GM11168 (cell line): ENCODE measurements at regions not wholly inside any gene's neighbourhood (a gene's known extent, or its start where the extent isn't known, plus 50 kb on each side); places are given as distances from the start of the nearest gene placed in this dataset.

ENCODE experiments used
- in situ Hi-C: fragments of 300-500 bp; cut with MboI; formaldehyde crosslinking; loops from one replicate; pipeline ENCODE4 v1.12.0; 2022; ENCODE audit warnings: low sequenced_read_pairs; ENCODE audit not compliant: unreplicated experiment

- in situ Hi-C loops: no loop called here
Observed at GRCh38 chr12:65595016-65595560, 229.2 kb upstream of the HMGA2 start.

- in situ Hi-C loops: no loop called here
Observed at GRCh38 chr12:65596514-65597091, 227.7 kb upstream of the HMGA2 start.

- in situ Hi-C loops: no loop called here
Observed at GRCh38 chr12:65597527-65597926, 226.8 kb upstream of the HMGA2 start.

GRCh38 chr12:65598688-65599087, 225.6 kb upstream of the HMGA2 start:
- in situ Hi-C loops: no loop called here

- in situ Hi-C loops: loop anchor here (10.0 kb wide), 1 partner anchor 503 kb away; no protein-coding TSS in a partner anchor
Observed at GRCh38 chr12:65602253-65602609, 222.1 kb upstream of the HMGA2 start.

- in situ Hi-C loops: loop anchor here (10.0 kb wide), 1 partner anchor 502 kb away; no protein-coding TSS in a partner anchor
Observed at GRCh38 chr12:65602610-65603295, 221.5 kb upstream of the HMGA2 start.

- in situ Hi-C loops: loop anchor here (10.0 kb wide), 1 partner anchor 501 kb away; no protein-coding TSS in a partner anchor
Observed at GRCh38 chr12:65603438-65604351, 220.6 kb upstream of the HMGA2 start.

- in situ Hi-C loops: loop anchor here (10.0 kb wide), 1 partner anchor 500 kb away; no protein-coding TSS in a partner anchor
Observed at GRCh38 chr12:65605019-65605418, 219.3 kb upstream of the HMGA2 start.

- in situ Hi-C loops: loop anchor here (10.0 kb wide), 1 partner anchor 499 kb away; no protein-coding TSS in a partner anchor
Observed at GRCh38 chr12:65606008-65606766, 218.1 kb upstream of the HMGA2 start.

GRCh38 chr12:65607401-65607841, 216.9 kb upstream of the HMGA2 start:
- in situ Hi-C loops: loop anchor here (10.0 kb wide), 1 partner anchor 497 kb away; no protein-coding TSS in a partner anchor

- in situ Hi-C loops: loop anchor here (10.0 kb wide), 1 partner anchor 496 kb away; no protein-coding TSS in a partner anchor
Observed at GRCh38 chr12:65608319-65608916, 215.9 kb upstream of the HMGA2 start.

GRCh38 chr12:65609359-65609771, 214.9 kb upstream of the HMGA2 start:
- in situ Hi-C loops: loop anchor here (10.0 kb wide), 1 partner anchor 495 kb away; no protein-coding TSS in a partner anchor

GRCh38 chr12:65611396-65611795, 212.9 kb upstream of the HMGA2 start:
- in situ Hi-C loops: no loop called here

- in situ Hi-C loops: no loop called here
Observed at GRCh38 chr12:65612440-65612839, 211.8 kb upstream of the HMGA2 start.

GRCh38 chr12:65613692-65614091, 210.6 kb upstream of the HMGA2 start:
- in situ Hi-C loops: no loop called here

- in situ Hi-C loops: no loop called here
Observed at GRCh38 chr12:65614259-65614889, 209.9 kb upstream of the HMGA2 start.

GRCh38 chr12:65615118-65615517, 209.2 kb upstream of the HMGA2 start:
- in situ Hi-C loops: no loop called here

GRCh38 chr12:65616022-65616421, 208.3 kb upstream of the HMGA2 start:
- in situ Hi-C loops: no loop called here

GRCh38 chr12:65618588-65618987, 205.7 kb upstream of the HMGA2 start:
- in situ Hi-C loops: no loop called here
